Heart right ventricle (tissue), 16 donors: ENCODE measurements at regions not wholly inside any gene's neighbourhood (a gene's known extent, or its start where the extent isn't known, plus 50 kb on each side); places are given as distances from the start of the nearest gene placed in this dataset.
"Not testable (repeated sequence)": the region's sequence is repeated elsewhere in the genome, so short reads cannot be mapped to it uniquely, and the experiment has no call there.

Source experiments
- ATAC-seq, 8 donors: fragments of 200-7000 bp; cut with Tn5 transposase; one replicate each; pipeline ENCODE4 v1.9.1; 2020; ENCODE audit warnings: mild to moderate bottlenecking in 8 of 8, moderate library complexity in 8 of 8, moderate number of reproducible peaks in 1 of 8
- DNase-seq, 2 donors: peaks; one replicate each; pipeline ENCODE4 v3.0.0-alpha.2; 2020
- H3K27ac ChIP-seq, 10 donors: fragments of 200-600 bp; sonication (generic) in 2 of 10; one replicate each; pipeline versions ENCODE4 v1.5.0 to v1.8.0; 2020 to 2022; ENCODE audit warnings: mild to moderate bottlenecking in 3 of 10
- H3K27me3 ChIP-seq, 7 donors: fragments of 200-600 bp; one replicate each; pipeline ENCODE4 v1.8.0; 2021 to 2022; ENCODE audit warnings: mild to moderate bottlenecking in 2 of 7
- H3K36me3 ChIP-seq, 9 donors: fragments of 200-600 bp; sonication (generic) in 1 of 9; one replicate each; pipeline versions ENCODE4 v1.5.0 to v1.8.0; 2020 to 2022; ENCODE audit warnings: mild to moderate bottlenecking in 2 of 9
- H3K4me1 ChIP-seq, 9 donors: fragments of 200-600 bp; sonication (generic) in 1 of 9; one replicate each; pipeline versions ENCODE4 v1.5.0 to v1.8.0; 2020 to 2022; ENCODE audit warnings: mild to moderate bottlenecking in 4 of 9
- H3K4me3 ChIP-seq, 10 donors: fragments of 200-600 bp; sonication (generic) in 2 of 10; one replicate each; pipeline versions ENCODE4 v1.5.0 to v1.8.0; 2020 to 2022; ENCODE audit warnings: mild to moderate bottlenecking in 7 of 10, moderate library complexity in 2 of 10
- H3K9me3 ChIP-seq, 11 donors: fragments of 200-600 bp in 10 of 11; sonication (generic) in 2 of 11; one replicate each; pipeline versions ENCODE4 v1.5.0 to v1.8.0; 2013 to 2022; ENCODE audit warnings: mild to moderate bottlenecking in 2 of 11, control low read depth in 1 of 11, moderate library complexity in 1 of 11
- CTCF ChIP-seq, 9 donors: fragments of 200-600 bp; sonication (generic) in 2 of 9; IDR thresholded peaks; one replicate each; pipeline versions ENCODE4 v1.5.0 to v1.8.0; 2021 to 2022; ENCODE audit warnings: antibody characterized with exemption in 9 of 9, mild to moderate bottlenecking in 5 of 9, moderate library complexity in 1 of 9
- WGBS, 2 donors: extraction: QIAGEN DNeasy Blood & Tissue Kit; methylation state at CpG; one replicate each; pipeline ENCODE4 v1.1.7; 2013; ENCODE audit warnings: inconsistent platforms in 1 of 2; 5-methylcytosine and 5-hydroxymethylcytosine counted together
- intact Hi-C, 10 donors: fragments of 100-400 bp; cut with DNase I; formaldehyde crosslinking; loops; one replicate each; pipeline versions ENCODE4 v1.11.1 to v1.14.2; 2022
- donor health status: Arrhythmogenic right ventricular cardiomyopathy.
- donor health status: ischemic (EF 13 %, LVEDD 7.1; RV severe dilation, severe dysfunction).
- donor health status: healthy with polysubstance abuse.
- donor health status: DM: no; HTN: yes; CAD: no.
- donor health status: DM: no; HTN: no; CAD: no.
- donor health status: ischemic (EF 25% LVEDD 6.9; RV normal size, moderate dysfunction).
- donor health status: ischemic (EF 25% LVEDD 5.7; RV mildly dilated, moderate dysfunction).
- donor health status: healthy.
- donor health status: DM: yes; HTN: yes; CAD: no.
- donor health status: Ischemic cardiomyopathy.
- donor health status: ischemic (EF 35%, LVEDD 5.7; RV mildly dilated, moderate dysfunction).
- donor health status: nonischemic (EF 11% LVEDD 7.7; RV severe dilation, severe dysfunction).
- donor health status: DM: yes; HTN: yes; CAD: no.
- donor health status: PGD.
- donor health status: ischemic (EF 29% LVEDD 5.4; RV normal size, mild dysfunction).
- donor health status: nonischemic (EF 23%, LVEDD 6.1; RV moderate dilation, normal function).

- intact Hi-C loops = no loop called here
- H3K27ac ChIP-seq = no peak overlapping the region
- H3K4me1 ChIP-seq = peaks cover 0 to 11% (median 0%) of the 10 kb centered on the region in 9 donors
- H3K9me3 ChIP-seq = peaks cover 0 to 8% (median 0%) of the 10 kb centered on the region in 11 donors
- ATAC-seq (no peak), DNase-seq (no peak)
- H3K4me3 ChIP-seq = no peak overlapping the region
- H3K27me3 ChIP-seq = no peaks in the 10 kb centered on the region
- 44% methylated on average over 6 of the region's 6 CpGs for WGBS, 2 donors
- H3K36me3 ChIP-seq = no peaks in the 10 kb centered on the region
- no peak for TF ChIP-seq CTCF (IDR thresholded peaks at IDR 0.05)
Observed at GRCh38 chr10:59033622-59034021, 142.8 kb upstream of the PHYHIPL start.

GRCh38 chr10:59036311-59037017 lies 140.0 kb upstream of the PHYHIPL start:
- ATAC-seq = peak in 3 of 8 donors; percentile 37 to 51 (median 45)
- no peaks in the 10 kb centered on the region for H3K27me3 ChIP-seq
- H3K9me3 ChIP-seq = peaks cover 0 to 22% (median 0%) of the 10 kb centered on the region in 11 donors
- H3K4me1 ChIP-seq = peaks cover 0 to 11% (median 0%) of the 10 kb centered on the region in 9 donors
- 75 to 85% methylated on average over 3 of the region's 3 CpGs for WGBS, 2 donors
- TF ChIP-seq CTCF (IDR thresholded peaks at IDR 0.05) = no peak
- H3K36me3 ChIP-seq = no peaks in the 10 kb centered on the region
- H3K4me3 ChIP-seq = no peak overlapping the region
- no peak for DNase-seq
- no peak overlapping the region for H3K27ac ChIP-seq
- intact Hi-C loops = no loop called here

GRCh38 chr10:59037018-59037389 lies 139.4 kb upstream of the PHYHIPL start:
- ATAC-seq (no peak), DNase-seq (no peak)
- 82 to 83% methylated on average over 2 of the region's 2 CpGs for WGBS, 2 donors
- no peak for TF ChIP-seq CTCF (IDR thresholded peaks at IDR 0.05)
- H3K4me3 ChIP-seq = no peak overlapping the region
- no peak overlapping the region for H3K27ac ChIP-seq
- H3K27me3 ChIP-seq = no peaks in the 10 kb centered on the region
- peaks cover 0 to 22% (median 0%) of the 10 kb centered on the region in 11 donors for H3K9me3 ChIP-seq
- H3K36me3 ChIP-seq = no peaks in the 10 kb centered on the region
- peaks cover 0 to 11% (median 0%) of the 10 kb centered on the region in 9 donors for H3K4me1 ChIP-seq
- intact Hi-C loops = no loop called here

- DNase-seq = no peak
- TF ChIP-seq CTCF (IDR thresholded peaks at IDR 0.05) = no peak
- Histone ChIP-seq H3K9me3 (peaks cover 0 to 22% (median 0%) of the 10 kb centered on the region in 11 donors), H3K4me3 (no peak overlapping the region), H3K4me1 (peaks cover 0 to 11% (median 0%) of the 10 kb centered on the region in 9 donors), H3K36me3 (no peaks in the 10 kb centered on the region), H3K27me3 (no peaks in the 10 kb centered on the region), H3K27ac (no peak overlapping the region)
- no peak for ATAC-seq
- intact Hi-C loops = no loop called here
- WGBS, 2 donors = 94 to 95% methylated on average over 1 of the region's 1 CpG
Observed at GRCh38 chr10:59037506-59037905, 138.9 kb upstream of the PHYHIPL start.

GRCh38 chr10:59043358-59043757 lies 133.1 kb upstream of the PHYHIPL start:
- WGBS, 2 donors = 56 to 61% methylated on average over 8 of the region's 8 CpGs
- peaks cover 0 to 16% (median 0%) of the 10 kb centered on the region in 11 donors for H3K9me3 ChIP-seq
- H3K27ac ChIP-seq, H3K4me1 ChIP-seq, ATAC-seq, DNase-seq, H3K36me3 ChIP-seq, intact Hi-C loops, H3K4me3 ChIP-seq, H3K27me3 ChIP-seq: not testable (repeated sequence)
